T-helper 2 cell treated with Interferon-gamma antibody and Interleukin-4, amounts not matched to agents 100 ng/mL and 5 ng/mL, for 36 hours (primary cell): ENCODE measurements at regions not wholly inside any gene's neighbourhood (a gene's known extent, or its start where the extent isn't known, plus 50 kb on each side); places are given as distances from the start of the nearest gene placed in this dataset.

Experiments
- intact Hi-C: fragments of 100-400 bp; cut with micrococcal nuclease; formaldehyde crosslinking; loops from one replicate; pipeline ENCODE4 v1.15.1; 2023

DNA sequence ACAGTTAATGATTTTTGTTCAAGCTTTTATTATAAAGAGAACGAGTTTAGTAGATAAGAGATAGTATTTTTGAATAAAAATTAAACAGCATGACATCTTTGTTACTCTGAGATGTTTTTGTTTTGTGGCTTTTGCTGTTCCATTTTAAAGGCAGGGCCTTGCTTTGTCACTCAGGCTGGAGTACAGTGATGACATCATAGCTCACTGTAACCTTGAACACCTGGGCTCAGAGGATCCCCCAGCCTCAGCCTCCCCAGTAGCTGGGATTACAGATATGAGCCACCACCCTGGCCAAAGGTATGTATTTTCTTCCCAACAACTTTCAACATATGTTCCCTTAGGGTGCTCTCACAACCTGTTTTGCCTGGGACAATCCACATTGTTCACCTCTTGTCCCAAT, 730.9 kb upstream of the RGMB start:
- intact Hi-C loops = no loop called here

DNA sequence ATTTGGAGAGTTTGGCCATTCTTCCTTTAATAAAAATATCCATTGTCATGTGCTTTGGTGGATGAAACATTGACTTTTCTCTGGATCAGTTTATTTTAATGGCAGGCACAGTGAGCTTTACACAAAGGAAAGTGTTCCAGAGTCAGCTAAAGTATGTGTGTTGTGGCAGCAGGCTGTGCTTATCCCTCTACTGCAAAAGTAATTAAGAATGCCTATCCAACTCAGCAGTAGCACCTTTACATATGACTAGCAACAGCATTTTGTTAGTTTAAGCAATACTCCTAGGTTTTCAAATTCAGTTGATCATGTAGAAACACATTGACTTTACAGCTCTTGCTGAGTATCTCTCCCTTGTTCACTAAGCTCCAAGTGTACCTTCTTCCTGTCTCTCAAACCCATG, 730.5 kb upstream of the RGMB start:
- intact Hi-C loops = no loop called here

DNA sequence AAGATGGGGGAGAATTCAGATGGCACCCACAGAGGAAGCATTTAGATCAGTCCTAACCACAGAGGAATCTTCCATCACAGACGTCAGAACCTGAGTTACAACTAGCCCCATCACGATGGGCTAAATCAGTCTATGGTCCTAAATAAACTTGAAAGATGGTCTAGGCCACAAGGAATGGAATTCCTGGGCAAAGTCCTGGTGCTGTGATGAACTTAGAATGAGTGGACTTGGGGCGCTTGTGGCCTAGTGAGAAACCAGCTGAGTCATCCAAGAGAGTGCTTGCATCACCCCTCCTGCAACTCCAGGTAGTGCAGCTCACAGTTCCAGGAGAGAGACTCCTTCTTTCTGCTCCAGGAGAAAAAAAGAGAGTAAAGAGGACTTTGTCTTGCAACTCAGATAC, 722.9 kb upstream of the RGMB start:
- intact Hi-C loops = no loop called here

DNA sequence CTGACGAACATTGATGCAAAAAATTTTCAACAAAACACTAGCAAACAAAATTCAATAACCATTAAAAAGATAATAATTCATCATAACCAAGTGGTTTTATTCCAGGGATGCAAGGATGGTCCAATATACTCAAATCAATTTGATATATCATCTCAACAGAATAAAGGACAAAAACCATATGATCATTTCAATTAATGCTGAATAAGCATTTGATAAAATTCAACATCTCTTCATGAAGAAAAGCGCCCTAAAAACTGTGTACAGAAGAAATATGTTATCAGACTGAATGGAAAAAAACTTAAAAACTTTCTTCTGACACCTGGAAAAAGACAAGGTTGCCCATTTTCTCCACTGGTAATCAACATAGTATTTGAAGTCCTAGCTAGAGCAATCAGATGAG, 720.3 kb upstream of the RGMB start:
- intact Hi-C loops = no loop called here

DNA sequence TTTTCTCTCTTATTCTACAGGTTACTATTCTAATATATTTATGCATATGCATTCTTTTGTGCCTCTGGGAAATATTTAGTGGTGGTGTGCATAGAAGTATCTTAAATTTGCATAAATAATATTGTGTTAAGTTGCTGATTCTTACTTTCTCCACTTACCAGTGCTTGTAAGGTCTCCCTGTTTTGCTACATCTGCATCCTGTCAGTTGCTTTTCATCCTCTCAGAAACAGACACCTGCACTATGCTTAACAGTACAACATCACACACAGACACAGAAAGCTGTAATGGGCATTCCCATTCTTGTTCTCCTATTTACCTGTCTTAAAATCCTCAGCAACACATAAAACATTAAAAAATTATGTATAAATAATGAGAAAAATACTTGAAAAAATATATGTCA, 713.3 kb upstream of the RGMB start:
- intact Hi-C loops = no loop called here

DNA sequence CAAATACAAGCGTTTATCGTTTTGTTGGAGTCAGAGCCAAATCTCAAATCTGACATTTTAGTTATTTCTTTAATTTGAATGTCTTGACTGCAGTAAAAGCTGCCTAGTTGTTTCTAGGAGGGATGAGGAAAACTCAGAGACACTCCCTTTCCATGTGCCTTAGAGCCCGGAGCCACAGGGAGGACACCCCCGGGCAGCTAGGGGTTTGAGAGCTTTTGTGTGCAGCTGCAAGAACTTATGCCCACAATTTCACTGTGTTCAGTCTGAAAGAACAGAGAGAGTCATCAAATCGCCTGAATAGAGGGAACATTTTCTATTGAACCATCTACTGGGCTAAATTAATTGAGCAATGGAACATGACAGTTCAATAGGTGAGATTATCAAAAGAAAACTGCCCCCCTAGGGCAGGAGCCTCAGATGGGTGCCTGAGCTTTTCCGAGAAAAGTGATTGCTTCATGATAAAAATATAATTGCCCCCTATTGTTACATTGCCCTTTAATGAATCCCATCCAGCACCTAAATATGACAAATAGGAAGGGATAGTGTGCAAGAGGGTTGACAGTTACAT, 709.3 kb upstream of the RGMB start:
- intact Hi-C loops = no loop called here

DNA sequence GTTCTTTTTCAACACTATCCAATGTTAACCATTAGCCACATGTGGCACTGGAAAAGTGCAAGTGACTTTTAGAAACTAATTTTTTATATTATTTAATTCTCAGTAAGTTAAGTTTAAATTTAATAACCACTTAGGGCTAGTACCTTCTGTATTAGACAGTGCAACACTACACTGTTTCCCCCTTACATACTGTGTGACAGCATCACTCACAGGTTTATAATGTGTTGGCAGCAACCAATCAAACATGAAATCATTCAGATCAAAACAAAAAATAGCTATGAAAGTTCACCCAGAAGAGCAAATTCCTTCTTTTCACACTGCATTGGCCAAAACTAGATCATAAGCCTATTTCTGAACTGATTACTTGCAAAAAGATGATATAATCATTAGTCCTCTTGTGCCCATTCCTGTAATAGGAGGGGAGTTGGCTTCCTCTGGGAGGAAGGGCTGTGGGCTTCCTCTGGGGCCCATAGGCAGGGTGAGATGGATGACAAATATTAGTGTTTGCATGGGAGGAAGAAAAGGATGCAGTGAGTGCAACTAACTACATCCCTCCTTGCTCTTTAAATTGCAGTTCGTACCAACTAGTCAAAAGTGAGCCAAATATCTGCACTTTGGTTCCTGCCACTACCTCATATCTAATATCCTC, 708.1 kb upstream of the RGMB start:
- intact Hi-C loops = no loop called here

DNA sequence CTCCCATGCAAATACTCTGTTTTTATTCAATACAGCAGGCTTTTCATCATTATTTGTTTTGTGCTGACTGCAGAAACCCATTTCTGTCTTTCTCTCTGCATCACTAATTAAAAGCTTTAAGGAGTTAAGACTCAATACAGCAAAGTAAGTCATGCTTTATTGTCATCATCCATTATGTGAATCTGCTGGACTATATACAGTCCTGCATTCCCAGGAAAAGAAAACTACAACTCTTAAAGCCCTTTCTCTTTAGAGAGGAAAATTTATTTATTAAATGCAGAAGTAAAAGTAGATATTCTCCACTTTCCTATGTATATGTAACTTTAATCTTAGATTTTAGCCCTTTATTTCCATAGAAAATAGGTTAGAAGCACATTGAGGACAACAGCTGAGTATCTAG, 706.6 kb upstream of the RGMB start:
- intact Hi-C loops = no loop called here

DNA sequence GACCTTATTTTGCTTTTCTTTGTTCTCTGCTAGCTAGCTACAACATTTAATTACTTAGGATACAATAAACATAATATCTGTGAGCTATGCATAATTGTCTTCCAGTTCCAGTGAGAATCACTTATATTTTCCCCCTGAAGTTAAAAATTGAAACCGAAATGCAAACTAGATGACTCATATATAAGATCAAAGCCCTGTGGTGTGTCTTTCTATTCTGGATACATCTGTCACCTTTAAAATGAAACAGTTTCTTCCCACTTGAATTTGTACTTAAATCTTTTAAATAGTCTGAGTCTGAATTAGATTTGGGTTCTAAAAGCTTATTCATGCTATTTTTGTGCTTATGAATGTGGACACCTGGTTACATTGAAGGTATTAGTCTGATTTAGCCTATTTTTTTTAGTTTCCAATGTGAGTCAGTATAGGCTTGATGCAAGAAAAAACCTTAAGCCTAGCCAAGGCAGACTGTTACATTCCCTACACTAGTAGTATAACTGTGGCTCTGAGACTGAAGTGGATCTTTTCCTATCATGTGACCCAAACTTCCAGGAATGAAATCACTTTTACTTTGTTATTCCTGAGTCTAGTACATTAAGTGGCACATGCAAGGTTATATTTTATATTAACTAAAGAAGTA, 703.5 kb upstream of the RGMB start:
- intact Hi-C loops = no loop called here

DNA sequence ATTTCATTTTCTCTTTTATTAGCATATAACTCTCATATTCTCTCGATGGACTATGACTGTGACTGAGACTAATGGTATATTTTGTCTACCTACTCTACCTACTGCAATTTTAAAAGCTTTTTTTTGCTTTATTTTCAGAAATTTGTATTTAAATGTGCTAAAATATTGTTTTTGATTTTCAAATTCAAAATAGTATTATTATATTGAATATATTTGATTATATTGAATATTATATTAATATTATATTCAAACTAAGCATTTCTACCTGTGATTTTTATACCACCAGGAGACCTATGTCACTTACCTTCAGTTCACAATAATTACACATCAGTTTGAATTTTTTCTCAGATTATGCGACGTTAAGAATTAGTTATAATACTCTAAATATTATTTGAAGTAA, 700.5 kb upstream of the RGMB start:
- intact Hi-C loops = no loop called here

DNA sequence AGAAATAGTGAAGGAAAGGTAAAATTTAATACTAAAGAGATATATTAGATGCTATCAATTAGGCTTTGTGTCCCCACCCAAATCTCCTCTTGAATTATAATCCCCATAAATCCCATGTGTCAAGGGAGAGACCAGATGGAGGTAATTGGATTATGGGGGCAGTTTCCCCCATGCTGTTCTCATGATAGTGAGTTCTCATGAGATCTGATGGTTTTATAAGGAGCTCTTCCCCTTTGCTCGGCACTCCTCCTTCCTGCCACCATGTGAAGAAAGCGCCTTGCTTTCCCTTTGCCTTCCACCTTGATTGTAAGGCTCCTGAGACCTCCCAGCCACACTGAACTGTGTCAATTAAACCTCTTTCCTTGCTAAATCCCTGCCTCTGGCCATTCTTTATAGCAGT, 697.0 kb upstream of the RGMB start:
- intact Hi-C loops = no loop called here

DNA sequence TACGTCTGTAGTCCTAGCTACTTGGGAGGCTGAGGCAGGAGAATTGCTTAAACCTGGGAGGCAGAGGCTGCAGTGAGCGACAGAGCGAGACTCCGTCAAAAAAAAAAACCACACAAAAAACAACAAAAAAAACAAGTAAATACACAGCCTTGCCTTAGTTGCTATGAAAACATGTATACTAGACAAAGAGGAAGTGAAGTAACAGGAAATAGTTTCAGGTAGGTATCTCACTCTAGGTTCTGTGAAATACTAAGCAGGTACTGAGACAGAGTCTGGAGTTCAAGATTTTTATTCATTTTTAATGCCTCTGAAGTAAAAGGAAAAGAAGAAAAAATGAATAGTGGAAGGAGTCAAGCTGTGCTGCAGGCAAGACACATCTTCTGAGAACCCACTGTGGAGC, 687.9 kb upstream of the RGMB start:
- intact Hi-C loops = no loop called here

DNA sequence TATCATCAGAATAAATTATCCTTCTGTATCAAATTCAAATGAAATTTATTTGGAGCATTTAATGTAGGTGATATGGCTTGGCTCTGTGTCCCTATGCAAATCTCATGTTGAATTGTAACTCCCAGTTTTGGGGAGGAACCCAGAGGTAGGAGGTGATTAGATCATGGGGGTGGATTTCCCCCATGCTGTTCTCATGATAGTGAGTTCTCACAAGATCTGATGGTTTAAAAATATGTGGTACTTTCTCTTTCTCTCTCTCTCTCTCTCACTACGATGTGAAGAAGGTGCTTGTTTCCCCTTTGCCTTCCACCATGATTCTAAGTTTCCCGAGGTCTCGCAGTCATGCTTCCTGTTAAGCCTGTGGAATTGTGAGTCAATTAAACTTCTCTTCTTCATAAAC, 678.4 kb upstream of the RGMB start:
- intact Hi-C loops = no loop called here

DNA sequence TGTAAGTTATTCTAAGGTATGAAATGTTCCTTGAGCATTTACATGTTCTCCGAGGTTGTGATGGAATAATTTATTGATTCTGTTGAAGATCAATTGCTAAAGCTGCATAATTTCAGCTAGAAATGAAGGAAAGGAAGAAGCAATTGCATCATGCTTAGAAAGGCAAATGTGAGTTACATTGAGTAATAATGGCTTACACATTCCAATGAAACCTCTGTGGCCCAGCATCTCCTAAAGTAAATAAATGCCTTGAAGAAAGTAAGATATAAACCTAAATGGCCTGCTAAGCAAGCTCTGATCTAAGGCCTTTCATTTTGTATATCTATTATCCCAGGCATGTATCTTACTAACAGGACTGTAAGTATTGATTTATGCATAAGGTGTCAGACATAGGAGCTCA, 677.3 kb upstream of the RGMB start:
- intact Hi-C loops = no loop called here

DNA sequence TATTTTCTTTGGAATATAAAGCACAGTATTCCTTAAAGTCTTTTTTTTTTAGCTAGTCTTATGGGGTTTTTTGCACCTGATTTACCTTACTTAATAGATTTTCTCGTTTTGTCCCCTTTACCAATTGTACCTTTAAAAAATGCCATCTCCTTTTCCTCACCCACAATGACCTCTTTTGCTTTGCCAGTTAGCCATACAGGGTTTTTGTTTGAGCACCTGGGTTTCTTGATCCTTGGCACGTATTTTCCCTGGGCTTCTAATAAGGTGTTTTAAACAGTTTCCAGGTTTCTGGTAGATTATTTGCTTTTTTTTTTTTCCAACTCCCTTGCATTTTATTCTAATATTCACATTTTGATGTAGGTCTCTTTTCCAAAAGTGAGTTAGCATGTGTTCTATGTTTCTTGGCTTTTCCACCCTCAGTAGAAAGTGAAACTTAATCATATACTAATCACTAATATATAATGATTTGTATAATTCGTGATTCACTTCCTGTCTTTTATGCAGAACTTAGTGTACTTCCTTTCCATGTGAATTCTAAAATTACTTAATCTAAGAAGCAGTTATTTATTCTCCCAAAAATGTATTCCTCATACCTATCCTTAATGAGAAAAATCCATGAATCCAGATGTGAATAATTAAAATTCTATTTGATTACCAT, 673.9 kb upstream of the RGMB start:
- intact Hi-C loops = no loop called here

DNA sequence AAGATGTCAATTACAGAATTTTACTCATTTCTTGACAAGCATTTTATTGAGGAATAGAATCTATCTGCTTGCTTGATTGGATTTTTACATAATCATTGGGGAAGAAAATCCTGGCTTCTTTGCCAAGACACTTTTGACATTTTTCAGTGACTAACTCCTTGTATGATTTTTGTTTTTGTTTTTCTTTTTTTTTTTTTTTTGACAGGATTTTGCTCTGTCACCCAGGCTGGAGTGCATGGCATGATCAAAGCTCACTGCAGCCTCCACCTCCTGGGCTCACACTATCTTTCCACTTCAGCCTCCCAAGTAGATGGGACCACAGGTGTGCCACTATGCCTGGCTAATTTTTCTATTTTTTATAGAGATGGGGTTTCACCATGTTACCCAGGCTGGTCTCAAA, 672.3 kb upstream of the RGMB start:
- intact Hi-C loops = no loop called here

DNA sequence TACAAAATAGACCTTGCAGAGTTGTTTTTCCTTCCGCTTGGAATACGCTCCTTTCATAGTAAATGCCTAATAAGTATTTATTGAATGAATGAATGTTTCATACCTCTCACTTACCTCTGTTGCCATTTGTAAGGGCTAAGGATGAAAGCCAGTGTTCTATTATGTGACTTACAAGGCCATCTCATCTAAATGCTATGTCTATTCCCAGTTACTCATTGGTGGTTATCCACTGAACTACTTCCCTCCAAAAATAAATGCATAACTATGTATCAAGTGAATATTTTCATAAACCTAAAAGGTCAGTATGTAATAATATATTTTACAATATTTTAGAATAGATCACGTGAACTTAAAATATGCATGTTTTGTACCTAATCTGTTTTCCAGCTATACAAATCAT, 670.5 kb upstream of the RGMB start:
- intact Hi-C loops = no loop called here

DNA sequence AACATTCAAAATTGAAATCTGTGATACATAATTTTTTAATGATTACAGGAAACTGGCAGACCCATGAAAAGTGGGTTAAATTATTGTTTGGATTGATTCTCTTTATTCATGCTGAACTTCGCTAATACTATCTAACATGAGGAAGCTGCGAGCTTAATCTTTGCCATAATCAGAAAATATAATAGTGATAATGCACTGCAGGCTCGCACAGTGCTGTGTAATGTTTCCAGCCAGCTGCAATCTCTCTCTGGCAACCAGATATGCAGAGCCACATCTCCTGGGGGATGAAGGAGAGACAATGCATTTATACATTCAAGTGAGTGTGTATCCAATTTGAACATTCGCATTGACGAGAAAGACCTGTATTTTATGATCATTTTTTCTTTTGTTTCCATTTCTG, 669.7 kb upstream of the RGMB start:
- intact Hi-C loops = no loop called here

DNA sequence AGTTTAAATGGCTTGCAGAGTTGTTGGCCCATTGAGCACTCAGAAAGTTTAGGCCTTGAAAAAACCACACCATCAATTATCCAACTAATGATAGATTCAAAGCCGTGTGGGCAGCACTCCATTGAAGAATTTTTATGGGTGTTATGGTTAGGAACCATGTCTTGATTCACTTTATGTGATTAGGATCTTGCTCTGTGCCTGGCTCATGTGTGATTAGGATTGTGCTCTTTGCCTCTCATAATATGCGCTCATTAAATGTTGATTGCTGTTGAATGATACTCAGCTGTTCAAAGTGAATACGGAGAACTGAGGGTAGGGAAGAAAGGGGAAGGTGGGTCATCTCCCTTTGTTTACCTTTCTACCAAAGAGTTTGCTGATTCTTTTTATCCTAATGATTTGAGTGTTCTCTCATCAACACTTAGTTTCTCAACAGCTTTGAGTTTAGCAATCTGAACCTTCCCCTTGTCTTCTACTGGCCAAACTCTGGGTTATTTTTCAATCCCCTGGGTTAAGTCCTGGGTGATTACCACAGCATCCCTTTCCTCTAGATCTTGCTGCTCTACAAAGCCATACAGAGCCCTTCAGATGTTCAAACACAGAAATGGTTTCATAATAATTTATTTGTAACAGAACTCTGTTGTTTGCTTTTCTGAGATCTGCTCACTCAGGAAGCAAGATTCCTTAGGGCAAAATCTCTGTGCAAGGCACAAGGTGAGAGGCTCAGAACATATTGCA, 668.8 kb upstream of the RGMB start:
- intact Hi-C loops = no loop called here

DNA sequence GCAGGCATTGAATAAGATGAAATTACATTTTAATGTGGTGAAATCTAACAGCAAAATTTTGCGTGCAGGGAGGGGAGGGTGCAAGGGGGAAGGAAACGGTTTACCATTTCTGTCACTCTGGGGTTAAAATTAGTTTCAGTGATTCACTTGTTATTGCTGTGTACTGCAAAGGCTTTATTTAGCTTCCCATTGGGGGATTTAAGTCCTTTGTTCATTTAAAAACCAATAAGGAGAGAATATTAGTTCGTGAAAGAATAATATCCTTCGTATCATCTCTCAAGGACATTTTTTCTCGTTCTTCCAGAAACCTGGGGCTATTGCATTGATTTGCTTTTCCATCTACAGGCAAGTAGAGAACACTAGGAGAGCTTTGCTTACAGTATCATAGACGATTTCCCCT, 667.8 kb upstream of the RGMB start:
- intact Hi-C loops = no loop called here

DNA sequence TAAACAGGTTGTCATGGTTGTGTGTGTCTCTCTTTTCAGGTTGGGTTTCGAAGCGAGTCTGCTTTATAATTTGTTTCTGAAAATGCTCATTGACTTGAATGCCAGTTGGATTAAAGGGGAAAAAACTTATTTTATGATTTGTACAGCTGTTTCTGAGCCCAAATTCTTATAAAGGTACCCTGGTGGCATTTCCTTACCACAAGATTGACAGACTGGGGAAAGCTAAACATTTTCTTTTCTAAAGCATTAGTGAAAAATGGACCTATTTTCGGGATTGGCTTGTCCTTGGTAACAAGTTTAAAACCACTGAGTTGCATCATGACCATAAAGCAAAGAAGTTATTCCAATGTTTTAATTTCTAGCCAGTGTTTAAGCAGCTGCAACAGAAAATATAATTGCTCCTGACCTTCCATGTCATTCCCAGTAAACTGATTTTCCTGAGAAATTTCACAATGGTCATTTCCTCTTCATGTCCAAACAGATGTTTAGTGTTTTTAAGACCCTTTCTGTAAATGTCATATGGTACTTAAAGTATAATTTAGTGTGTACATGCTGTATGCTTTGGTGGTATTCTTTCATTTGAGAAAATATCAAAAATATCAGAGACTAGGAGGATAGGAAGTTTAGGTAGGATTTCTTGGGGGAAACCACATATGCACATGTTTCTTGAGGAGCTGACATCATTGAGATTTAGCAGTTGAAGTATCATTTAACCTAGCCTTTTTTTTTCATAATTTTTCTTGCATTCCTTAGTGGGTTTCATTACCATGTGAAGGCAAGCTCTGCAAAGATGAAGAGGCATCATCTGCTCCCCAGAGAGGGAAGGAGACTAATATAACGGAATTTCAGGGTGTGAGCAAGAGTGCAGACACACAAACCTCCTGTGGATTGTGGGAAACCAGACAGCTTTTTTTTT, 667.1 kb upstream of the RGMB start:
- intact Hi-C loops = no loop called here
